HG03064 (cell line): ENCODE measurements at regions not wholly inside any gene's neighbourhood (a gene's known extent, or its start where the extent isn't known, plus 50 kb on each side); places are given as distances from the start of the nearest gene placed in this dataset.
"Not testable (repeated sequence)": the region's sequence is repeated elsewhere in the genome, so short reads cannot be mapped to it uniquely, and the experiment has no call there.

ENCODE experiments used
- ATAC-seq: cut with Tn5 transposase; IDR thresholded peaks from one replicate; pipeline ENCODE4 v1.9.1; 2021; ENCODE audit warnings: low read depth; ENCODE audit not compliant: unreplicated experiment

GRCh38 chr1:91099746-91100621, 78.1 kb upstream of the ZNF644 start:
- no peak for ATAC-seq

- ATAC-seq = no peak
Observed at GRCh38 chr1:91098299-91098906, 76.6 kb upstream of the ZNF644 start.

- not testable (repeated sequence) for ATAC-seq
Observed at GRCh38 chr1:91095321-91095720, 73.5 kb upstream of the ZNF644 start.

- ATAC-seq = no peak
Observed at GRCh38 chr1:91092503-91092902, 70.7 kb upstream of the ZNF644 start.

- ATAC-seq = no peak
Observed at GRCh38 chr1:91091812-91092211, 70.0 kb upstream of the ZNF644 start.

- no peak for ATAC-seq
Observed at GRCh38 chr1:91080650-91081049, 58.8 kb upstream of the ZNF644 start.

GRCh38 chr1:91078859-91079258, 57.0 kb upstream of the ZNF644 start:
- ATAC-seq = no peak

GRCh38 chr1:91076834-91077233, 55.0 kb upstream of the ZNF644 start:
- ATAC-seq = no peak

- ATAC-seq = no peak
Observed at GRCh38 chr1:91075233-91076135, 53.6 kb upstream of the ZNF644 start.

- ATAC-seq = no peak
Observed at GRCh38 chr1:91073299-91073698, 51.5 kb upstream of the ZNF644 start.

GRCh38 chr1:91071838-91072237, 50.0 kb upstream of the ZNF644 start:
- ATAC-seq = no peak
